ENCODE measurements at regions not wholly inside any gene's neighbourhood (a gene's known extent, or its start where the extent isn't known, plus 50 kb on each side); places are given as distances from the start of the nearest gene placed in this dataset.
"Not testable (repeated sequence)": the region's sequence is repeated elsewhere in the genome, so short reads cannot be mapped to it uniquely, and the experiment has no call there.

GRCh38 chr11:45000918-45001317 lies 50.2 kb upstream of the TP53I11 start:
- no peak for DNase-seq

DNA sequence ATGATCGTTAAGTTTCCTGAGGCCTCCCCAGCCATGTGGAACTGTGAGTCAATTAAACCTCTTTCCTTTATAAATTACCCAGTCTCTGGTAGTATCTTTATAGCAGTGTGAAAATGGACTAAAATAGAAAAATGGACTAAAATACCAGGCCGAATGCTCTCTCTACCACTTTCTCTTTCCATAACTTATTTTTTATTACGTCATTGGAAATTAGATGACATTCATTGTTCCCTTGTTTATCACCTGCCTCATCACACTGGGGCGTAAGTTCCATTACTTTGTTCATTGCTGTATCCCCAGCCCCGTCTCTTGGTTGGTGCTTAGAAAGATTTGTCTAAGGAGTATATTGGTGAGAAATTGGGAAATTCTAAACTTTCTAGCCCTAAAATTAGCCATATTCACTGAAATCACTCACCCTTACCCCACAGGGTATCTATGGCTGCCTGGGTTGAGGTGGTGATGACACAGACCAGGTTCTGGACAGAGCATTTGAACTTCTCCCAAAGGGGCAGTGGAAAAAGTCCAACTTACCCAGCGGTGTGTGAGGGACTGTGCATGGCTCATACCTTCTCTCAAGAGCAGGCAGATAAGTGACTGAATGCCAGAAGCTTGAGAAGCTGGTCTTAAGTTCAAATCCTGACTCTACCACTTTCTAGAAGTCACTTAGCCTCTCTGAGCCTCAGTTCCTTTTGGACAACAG lies 50.9 kb upstream of the TP53I11 start:
- DNase-seq: no peak

GRCh38 chr11:45005106-45005505 lies 54.4 kb upstream of the TP53I11 start:
- no peak for DNase-seq

DNA sequence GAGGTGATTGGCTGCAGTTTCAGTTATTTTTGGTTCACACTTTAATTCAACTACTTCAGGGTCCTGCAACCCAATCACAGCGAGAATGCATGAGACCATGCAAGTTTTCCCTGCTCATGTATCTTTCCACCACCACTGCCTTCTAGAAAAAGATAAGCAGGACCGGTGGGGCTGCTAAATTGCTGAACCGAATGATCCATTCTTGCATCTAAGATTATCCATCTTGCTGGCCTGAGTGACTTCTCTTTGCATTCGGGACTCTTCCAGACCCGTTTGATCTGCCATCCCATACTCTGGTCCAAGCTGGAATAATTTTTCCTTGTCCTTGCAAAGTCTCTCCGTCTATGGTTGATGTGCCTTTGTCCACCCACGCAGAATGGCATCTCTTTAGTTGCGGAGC lies 56.3 kb upstream of the TP53I11 start:
- DNase-seq: no peak

DNA sequence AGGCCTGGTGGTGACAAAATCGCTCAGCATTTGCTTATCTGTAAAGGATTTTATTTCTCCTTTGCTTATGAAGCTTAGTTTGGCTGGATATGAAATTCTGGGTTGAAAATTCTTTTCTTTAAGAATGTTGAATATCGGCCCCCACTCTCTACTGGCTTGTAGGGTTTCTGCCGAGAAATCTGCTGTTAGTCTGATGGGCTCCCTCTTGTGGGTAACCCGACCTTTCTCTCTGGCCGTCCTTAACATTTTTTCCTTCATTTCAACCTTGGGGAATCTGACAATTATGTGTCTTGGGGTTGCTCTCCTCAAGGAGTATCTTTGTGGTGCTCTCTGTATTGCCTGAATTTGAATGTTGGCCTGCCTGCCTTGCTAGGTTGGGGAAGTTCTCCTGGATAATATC lies 65.3 kb upstream of the TP53I11 start:
- not testable (repeated sequence) for DNase-seq

DNA sequence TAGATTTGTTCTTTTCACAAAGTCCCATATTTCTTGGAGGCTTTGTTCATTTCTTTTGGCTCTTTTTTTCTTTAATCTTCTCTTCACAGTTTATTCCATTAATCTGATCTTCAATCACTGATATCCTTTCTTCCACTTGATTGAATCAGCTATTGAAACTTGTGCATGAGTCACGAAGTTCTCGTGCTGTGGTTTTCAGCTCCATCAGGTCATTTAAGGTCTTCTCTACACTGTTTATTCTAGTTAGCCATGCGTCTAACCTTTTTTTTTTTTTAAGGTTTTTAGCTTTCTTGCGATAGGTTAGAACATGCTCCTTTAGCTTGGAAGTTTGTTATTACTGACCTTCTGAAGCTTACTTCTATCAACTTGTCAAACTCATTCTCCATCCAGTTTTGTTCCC lies 65.8 kb upstream of the TP53I11 start:
- not testable (repeated sequence) for DNase-seq

DNA sequence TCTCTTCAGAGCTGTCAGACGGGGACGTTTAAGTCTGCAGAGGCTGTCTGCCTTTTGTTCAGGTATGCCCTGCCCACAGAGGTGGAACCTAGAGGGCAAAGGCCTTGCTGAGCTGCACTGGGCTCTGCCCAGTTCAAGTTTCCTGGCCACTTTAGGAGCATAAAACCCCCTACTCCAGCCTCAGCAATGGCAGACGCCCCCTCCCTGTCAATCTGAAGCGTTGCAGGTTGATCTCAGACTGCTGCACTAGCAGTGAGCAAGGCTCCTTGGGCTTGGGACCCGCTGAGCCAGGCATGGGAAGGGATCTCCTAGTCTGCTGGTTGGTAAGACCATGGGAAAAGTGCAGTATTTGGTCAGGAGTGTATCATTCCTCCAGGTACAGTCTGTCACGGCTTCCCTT lies 66.6 kb upstream of the TP53I11 start:
- DNase-seq: no peak

GRCh38 chr11:45021001-45021400 lies 70.3 kb upstream of the TP53I11 start:
- DNase-seq: no peak

DNA sequence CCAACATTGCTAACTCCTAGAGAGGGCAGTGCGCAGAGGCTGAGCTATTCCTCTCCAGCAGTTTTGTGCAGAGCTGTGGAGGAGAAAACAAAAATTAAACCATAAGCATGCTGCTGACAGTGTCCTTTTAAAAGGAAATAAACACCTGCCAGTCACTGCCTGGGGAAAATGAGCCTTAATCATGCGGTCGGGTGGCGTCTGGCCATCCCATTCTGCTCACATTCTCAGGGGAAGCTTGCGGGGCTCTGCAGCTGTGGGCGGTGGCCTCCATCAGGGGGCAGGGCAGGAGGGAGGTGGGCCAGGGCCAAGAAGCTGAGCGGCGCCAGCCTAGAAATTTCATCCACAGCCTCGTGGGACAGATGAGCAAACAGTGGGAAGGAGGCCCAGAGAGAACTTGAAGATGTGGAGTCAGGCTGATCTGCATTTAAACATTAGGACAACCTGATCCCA lies 71.0 kb upstream of the TP53I11 start:
- no peak for DNase-seq

- no peak for DNase-seq
Measured at GRCh38 chr11:45022294-45023064, 71.8 kb upstream of the TP53I11 start.

- DNase-seq: no peak
Measured at GRCh38 chr11:45023065-45023365, 72.3 kb upstream of the TP53I11 start.

DNA sequence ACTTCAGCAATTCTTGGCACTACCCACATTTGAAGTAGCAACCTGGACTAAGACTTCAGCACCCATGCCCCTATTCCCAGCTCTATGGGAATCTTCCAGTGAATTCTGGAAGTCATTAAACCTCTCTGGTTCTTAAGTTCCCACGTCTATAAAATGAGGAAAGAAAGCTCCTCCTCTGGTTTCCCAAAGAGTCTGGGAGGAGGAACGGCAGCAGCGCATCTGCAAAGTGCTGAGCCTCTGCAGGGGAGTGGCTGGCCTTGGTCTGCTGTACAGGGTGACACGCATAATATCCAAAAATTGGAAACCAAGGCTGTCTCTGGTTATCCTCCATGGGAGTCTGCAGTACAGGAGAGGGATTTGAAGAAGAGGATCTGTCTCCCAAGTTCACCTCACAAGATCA lies 73.6 kb upstream of the TP53I11 start:
- DNase-seq: no peak

DNA sequence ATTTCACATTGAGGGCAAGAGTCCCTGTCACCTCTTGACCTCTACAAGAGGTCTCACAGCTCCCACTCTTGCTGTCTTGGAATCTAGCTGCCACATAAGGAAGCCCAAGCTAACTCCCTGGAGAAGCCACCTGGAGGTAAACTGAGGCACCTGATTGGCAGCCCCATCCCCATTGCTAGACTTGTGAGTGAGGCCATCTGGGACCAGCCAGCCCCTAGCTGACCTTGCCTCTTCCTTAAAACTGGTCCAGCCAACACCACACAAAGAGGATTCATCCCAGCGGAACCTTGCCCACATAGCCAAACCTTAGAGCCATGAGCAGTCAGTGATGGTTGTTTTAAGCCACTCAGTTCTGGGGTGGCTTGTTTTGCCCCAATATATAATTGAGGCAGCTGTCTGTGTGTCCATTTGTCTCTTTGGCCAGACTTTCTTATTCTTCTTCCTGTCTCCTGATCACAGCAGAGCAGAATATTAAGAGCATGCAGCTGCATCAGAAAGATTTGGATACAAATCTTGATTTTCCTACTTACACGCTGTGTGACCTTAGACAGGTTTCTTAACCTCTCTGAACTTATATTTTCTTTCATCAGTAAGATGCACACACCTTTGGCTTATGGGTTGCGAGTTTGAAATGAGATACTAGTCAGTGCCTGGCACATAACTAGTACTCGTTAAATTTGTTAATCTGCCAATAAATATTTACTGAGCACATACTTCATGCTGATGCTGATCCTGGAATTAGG lies 74.3 kb upstream of the TP53I11 start:
- DNase-seq: no peak

DNA sequence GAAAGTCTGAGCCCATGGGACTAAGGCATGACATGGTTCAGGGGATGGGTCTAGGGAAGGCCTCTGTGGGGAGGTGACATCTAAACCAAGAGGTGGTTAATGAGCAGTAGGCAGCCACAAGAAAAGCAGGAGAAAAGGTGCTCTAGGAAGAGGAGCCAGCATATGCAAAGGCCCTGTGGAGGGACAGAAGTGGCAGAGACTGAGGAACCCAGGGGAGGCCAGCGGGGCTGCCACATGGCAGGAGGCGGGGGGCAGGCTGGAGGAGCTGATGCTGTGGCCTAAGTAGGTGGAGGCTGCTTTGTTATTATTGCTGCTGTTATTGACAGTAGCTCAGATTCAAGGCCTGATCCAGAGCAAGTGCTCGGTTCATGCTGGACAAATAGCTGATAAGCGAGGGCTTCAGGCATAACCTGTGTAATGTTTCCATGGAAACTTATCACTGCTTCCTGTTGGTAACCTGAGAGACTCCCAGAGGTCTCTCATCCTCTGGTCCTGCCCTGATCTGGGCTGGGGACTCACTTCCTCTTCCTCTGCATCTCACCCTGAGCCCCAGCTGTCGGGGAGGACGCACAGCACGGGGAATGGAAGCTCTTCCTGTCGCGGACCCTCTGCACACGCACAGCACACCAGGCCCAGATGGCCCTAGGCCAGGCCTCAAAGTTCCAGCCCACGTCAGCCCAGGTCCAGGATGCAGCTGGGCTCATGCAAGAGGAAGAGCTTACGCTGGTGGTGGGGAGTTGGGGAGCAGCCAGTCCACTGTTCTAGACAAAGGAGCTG lies 75.2 kb upstream of the TP53I11 start:
- no peak for DNase-seq

GRCh38 chr11:45026835-45027234 lies 76.2 kb upstream of the TP53I11 start:
- DNase-seq: no peak

DNA sequence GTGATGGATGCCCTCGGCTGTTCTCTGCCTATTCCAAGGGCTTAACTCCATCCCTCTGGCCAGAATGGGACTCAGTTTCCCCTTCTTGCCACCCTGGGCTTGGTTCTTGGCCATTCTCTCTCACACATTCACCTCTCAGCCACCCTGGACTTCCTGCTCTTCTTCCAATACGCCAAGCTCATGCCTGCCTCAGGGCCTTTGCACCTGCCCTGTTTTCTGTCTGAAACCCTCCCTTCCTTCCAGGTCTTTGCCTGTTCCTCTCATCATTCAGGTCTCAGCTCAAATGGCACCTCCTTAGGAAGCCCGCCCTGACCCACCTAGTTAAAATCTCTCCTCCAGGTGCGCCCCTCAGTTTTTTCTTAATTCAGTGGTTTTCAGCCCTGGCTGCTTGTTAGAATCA lies 76.6 kb upstream of the TP53I11 start:
- DNase-seq: no peak

DNA sequence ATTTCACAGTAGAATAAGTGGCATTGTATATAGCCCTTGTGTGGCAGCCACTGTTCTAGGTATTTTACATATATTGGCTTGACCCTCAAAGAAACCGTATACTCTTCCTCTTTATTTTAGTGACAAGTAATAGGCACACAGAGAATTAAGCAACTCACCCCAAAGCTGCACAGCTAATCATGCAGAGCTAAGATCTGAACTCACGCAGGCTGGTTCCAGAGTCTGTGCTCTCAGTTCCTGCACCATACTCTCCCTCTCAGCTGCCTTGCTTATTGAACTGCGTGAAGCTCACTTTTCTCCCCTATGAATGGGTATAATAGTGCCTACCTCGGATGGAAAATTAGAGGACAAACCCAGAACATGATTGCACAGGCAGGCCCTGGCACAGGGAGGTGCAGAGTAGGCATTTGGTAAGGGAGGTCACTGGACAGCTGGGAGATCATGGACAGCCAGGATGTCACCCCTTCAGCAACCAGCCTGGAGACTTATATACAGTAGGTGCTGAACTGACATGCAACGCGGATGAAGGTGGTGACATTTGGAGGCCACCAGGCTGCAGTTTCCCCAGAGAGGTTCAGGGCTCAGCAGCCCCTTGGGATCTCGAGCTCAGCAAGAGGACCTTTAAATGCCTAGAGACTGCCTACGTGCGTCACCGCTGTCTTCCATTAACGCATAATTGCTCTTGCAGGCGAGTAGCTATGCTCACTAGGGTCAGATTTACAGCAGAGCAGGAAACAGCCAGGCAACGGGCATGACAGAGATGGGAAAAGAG lies 78.4 kb upstream of the TP53I11 start:
- no peak for DNase-seq

GRCh38 chr11:45030778-45031177 lies 80.1 kb upstream of the TP53I11 start:
- no peak for DNase-seq

GRCh38 chr11:45031912-45032519 lies 81.3 kb upstream of the TP53I11 start:
- no peak for DNase-seq

- no peak for DNase-seq
Measured at GRCh38 chr11:45035413-45035812, 84.7 kb upstream of the TP53I11 start.

- no peak for DNase-seq
Measured at GRCh38 chr11:45036010-45036409, 85.3 kb upstream of the TP53I11 start.

- no peak for DNase-seq
Measured at GRCh38 chr11:45036733-45037132, 86.0 kb upstream of the TP53I11 start.

Data from stimulated activated CD4-positive, alpha-beta T cell treated with anti-CD3 and anti-CD28 coated beads, Interleukin-12 subunit alpha, Interleukin-12 subunit beta, amount 100 ng/mL, for 4 hours (primary cell).